HepG2 (cell line): ENCODE measurements at regions not wholly inside any gene's neighbourhood (a gene's known extent, or its start where the extent isn't known, plus 50 kb on each side); places are given as distances from the start of the nearest gene placed in this dataset.

Experiments used
- ATAC-seq: fragments of 200-7000 bp; cut with Tn5 transposase; 3 replicates; pipeline ENCODE4 v1.9.1; 2020; ENCODE audit warnings: mild to moderate bottlenecking, moderate library complexity
- BruUV-seq: library from RNA; stranded (reverse); fragments of 400-500 nt; replicated peaks from 2 replicates; lab custom pipeline; 2021; lab: Mats Ljungman, UMichigan
- CTCF ChIA-PET: fragments of 300-600 bp; formaldehyde crosslinking; extraction: SDS; loops from one replicate; lab custom pipeline; 2021; ENCODE audit warnings: low total read pairs, inconsistent platforms, low intra/inter-chr PET ratio; lab: Yijun Ruan, JAX
- POLR2A ChIA-PET: fragments of 350-600 bp; sonication (Branson Sonifier 250); formaldehyde crosslinking; loops from one replicate; lab custom pipeline; 2020; ENCODE audit warnings: antibody characterized with exemption, inconsistent platforms; lab: Yijun Ruan, JAX
- DNase-seq: peaks from one replicate; pipeline ENCODE4 v3.0.0-alpha.2; 2015; ENCODE audit warnings: low spot score
- FAIRE-seq: peaks from 3 replicates; lab custom pipeline; 2011; peaks lifted over from hg19 to GRCh38; lab: Jason Lieb, UNC
- H2AFZ ChIP-seq: one replicate; pipeline ENCODE4 v1.6.1; 2011; ENCODE audit warnings: low read length, inconsistent platforms
- H3K27ac ChIP-seq: fragments of 300-600 bp; 3 replicates; pipeline ENCODE4 v1.8.0; 2011; ENCODE audit warnings: mixed run types, mild to moderate bottlenecking, mixed read lengths, low read length, inconsistent platforms; ENCODE audit not compliant: insufficient read depth; ENCODE audit errors: extremely low read length
- H3K27me3 ChIP-seq, 2 experiments: fragments of 200-600 bp in 1 of 2; 2 replicates in 1 of 2; 3 replicates in 1 of 2; pipeline versions ENCODE4 v1.6.0 to v1.8.0; 2011; ENCODE audit warnings: low read length in 2 of 2, mild to moderate bottlenecking in 2 of 2, moderate library complexity in 2 of 2, inconsistent platforms in 1 of 2; ENCODE audit not compliant: insufficient read depth in 2 of 2, control insufficient read depth in 1 of 2
- H3K36me3 ChIP-seq, 2 experiments: fragments of 200-600 bp in 1 of 2; replicated peaks in 1 of 2; 2 replicates in 1 of 2; 3 replicates in 1 of 2; pipeline versions ENCODE4 v1.5.1 to v1.8.0; 2011; ENCODE audit warnings: low read length in 2 of 2, inconsistent platforms in 1 of 2; ENCODE audit not compliant: insufficient read depth in 2 of 2, control insufficient read depth in 1 of 2
- H3K4me1 ChIP-seq: 2 replicates; pipeline ENCODE4 v1.5.1; 2012; ENCODE audit warnings: low read length, inconsistent platforms; ENCODE audit not compliant: insufficient read depth
- H3K4me2 ChIP-seq: 2 replicates; pipeline ENCODE4 v1.6.0; 2011; ENCODE audit warnings: low read depth, low read length, inconsistent platforms
- H3K4me3 ChIP-seq, 3 experiments: fragments of 200-600 bp in 1 of 3; sonication (generic), shearing (Covaris generic) in 1 of 3; replicated peaks in 1 of 3; 2 replicates each; pipeline ENCODE4 v1.5.1; 2011 to 2016; ENCODE audit warnings: low read length in 3 of 3, inconsistent platforms in 2 of 3, low read depth in 2 of 3, mild to moderate bottlenecking in 2 of 3, control low read depth in 1 of 3, mixed read lengths in 1 of 3; ENCODE audit not compliant: insufficient read depth in 1 of 3
- H3K79me2 ChIP-seq: one replicate; pipeline ENCODE4 v1.6.1; 2011; ENCODE audit warnings: low read length, inconsistent platforms; ENCODE audit not compliant: insufficient read depth
- H3K9ac ChIP-seq: 2 replicates; pipeline ENCODE4 v1.6.0; 2011; ENCODE audit warnings: mild to moderate bottlenecking, low read depth, low read length, inconsistent platforms; ENCODE audit not compliant: insufficient read depth
- H3K9me3 ChIP-seq: 2 replicates; pipeline ENCODE4 v1.5.1; 2012; ENCODE audit warnings: mild to moderate bottlenecking, low read length
- H4K20me1 ChIP-seq: 2 replicates; pipeline ENCODE4 v1.6.0; 2011; ENCODE audit warnings: inconsistent platforms, mild to moderate bottlenecking, low read length, moderate library complexity; ENCODE audit not compliant: insufficient read depth
- EP300 ChIP-seq, 3 experiments: sonication (generic) in 1 of 3; formaldehyde crosslinking in 1 of 3; IDR thresholded peaks; 2 replicates each; pipeline versions ENCODE4 v1.5.1 to v1.6.1; 2011 to 2020; ENCODE audit warnings: low read depth in 2 of 3, low read length in 2 of 3, borderline replicate concordance in 1 of 3, improper control_type of control experiment in 1 of 3, mild to moderate bottlenecking in 1 of 3, missing genetic modification reagents in 1 of 3, moderate library complexity in 1 of 3
- HDAC1 ChIP-seq: sonication (generic); formaldehyde crosslinking; IDR thresholded peaks from 2 replicates; pipeline ENCODE4 v1.5.1; 2020; ENCODE audit warnings: mild to moderate bottlenecking, missing genetic modification reagents
- MAFG ChIP-seq: sonication (generic); formaldehyde crosslinking; IDR thresholded peaks from 2 replicates; pipeline ENCODE4 v1.5.1; 2020; ENCODE audit warnings: mild to moderate bottlenecking, missing genetic modification reagents
- NFYB ChIP-seq: sonication (generic); formaldehyde crosslinking; IDR thresholded peaks from 2 replicates; pipeline ENCODE4 v1.4.0; 2020; ENCODE audit warnings: missing genetic modification reagents
- PITX1 ChIP-seq: sonication (generic); formaldehyde crosslinking; IDR thresholded peaks from 2 replicates; pipeline ENCODE4 v1.5.1; 2020; ENCODE audit warnings: mild to moderate bottlenecking, missing genetic modification reagents
- RNF2 ChIP-seq: fragments of 450-650 bp; conservative IDR thresholded peaks from 2 replicates; pipeline ENCODE4 v1.6.1; 2016; ENCODE audit warnings: low read depth
- USF2 ChIP-seq, 2 experiments: sonication (generic) in 1 of 2; formaldehyde crosslinking in 1 of 2; IDR thresholded peaks; 2 replicates each; pipeline versions ENCODE4 v1.5.1 to v1.6.1; 2011 to 2020; ENCODE audit warnings: borderline replicate concordance in 1 of 2, low read depth in 1 of 2, low read length in 1 of 2, mild to moderate bottlenecking in 1 of 2, missing genetic modification reagents in 1 of 2, moderate library complexity in 1 of 2
- ZNF121 ChIP-seq: sonication (generic); formaldehyde crosslinking; IDR thresholded peaks from 2 replicates; pipeline ENCODE4 v1.5.0; 2020; ENCODE audit warnings: mild to moderate bottlenecking, missing genetic modification reagents
- ZNF629 ChIP-seq: sonication (generic); formaldehyde crosslinking; conservative IDR thresholded peaks from 2 replicates; pipeline ENCODE4 v1.5.0; 2020; ENCODE audit warnings: missing genetic modification reagents
- ZNF766 ChIP-seq: sonication (generic); formaldehyde crosslinking; IDR thresholded peaks from 2 replicates; pipeline ENCODE4 v1.5.0; 2020; ENCODE audit warnings: missing genetic modification reagents, borderline replicate concordance
- WGBS: methylation state at CpG from one replicate; pipeline ENCODE4 v1.1.6; 2017; ENCODE audit warnings: low lambda C conversion rate; 5-methylcytosine and 5-hydroxymethylcytosine counted together
- in situ Hi-C: cut with HindIII; loops from 2 replicates; pipeline ENCODE4 v1.10.0; 2017; ENCODE audit warnings: low pct_unique_long_range_greater_than_20kb; ENCODE audit not compliant: extremely low pct_ligation_motif_present
- intact Hi-C: fragments of 100-400 bp; cut with micrococcal nuclease; formaldehyde crosslinking; loops from one replicate; pipeline ENCODE4 v1.10.0; 2022; ENCODE audit not compliant: unreplicated experiment
- TF ChIP-seq, protein P1 (sequence below): sonication (generic); formaldehyde crosslinking; IDR thresholded peaks from 2 replicates; pipeline ENCODE4 v1.5.1; 2020; ENCODE audit warnings: missing genetic modification reagents, mild to moderate bottlenecking, borderline replicate concordance
- TF ChIP-seq, protein P2 (sequence below): sonication (generic); formaldehyde crosslinking; IDR thresholded peaks from 2 replicates; pipeline ENCODE4 v1.5.0; 2020; ENCODE audit warnings: missing genetic modification reagents

DNA sequence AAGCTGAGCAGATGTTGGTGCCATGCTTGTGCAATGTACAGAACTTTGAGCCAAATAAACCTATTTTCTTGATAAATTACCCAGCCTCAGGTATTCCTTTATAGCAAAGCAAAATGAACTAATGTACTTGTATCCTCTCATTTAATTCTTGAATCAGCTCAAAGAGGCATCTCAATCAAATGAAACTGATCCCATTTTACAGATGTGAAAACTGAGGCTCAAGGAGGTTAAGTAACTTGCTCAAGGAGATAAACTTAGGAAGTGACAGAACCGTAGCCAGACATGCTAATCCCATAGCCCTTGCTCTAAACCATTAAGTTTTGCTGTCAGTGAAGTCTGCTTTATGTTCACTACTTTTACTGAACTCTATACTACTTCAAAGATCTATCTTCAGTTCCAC, 467.0 kb upstream of the UBE2E3 start:
- CTCF ChIA-PET = no interaction called here
- intact Hi-C loops = no loop called here

GRCh38 chr2:180508458-180508857, 471.9 kb upstream of the UBE2E3 start:
- H3K4me3 ChIP-seq = no peak overlapping the region
- no TSS peak for BruUV-seq
- POLR2A ChIA-PET = no interaction called here
- no peaks in the 10 kb centered on the region for H3K9me3 ChIP-seq
- ATAC-seq (no peak), DNase-seq (no peak), FAIRE-seq (no peak)
- H2AFZ ChIP-seq = no peak overlapping the region
- no peaks in the 10 kb centered on the region for H4K20me1 ChIP-seq
- no peak overlapping the region for H3K4me2 ChIP-seq
- H3K36me3 ChIP-seq = no peaks in the 10 kb centered on the region
- TF ChIP-seq NFYB (CRISPR knock-in tag) = no peak
- TF ChIP-seq, protein P1, sequence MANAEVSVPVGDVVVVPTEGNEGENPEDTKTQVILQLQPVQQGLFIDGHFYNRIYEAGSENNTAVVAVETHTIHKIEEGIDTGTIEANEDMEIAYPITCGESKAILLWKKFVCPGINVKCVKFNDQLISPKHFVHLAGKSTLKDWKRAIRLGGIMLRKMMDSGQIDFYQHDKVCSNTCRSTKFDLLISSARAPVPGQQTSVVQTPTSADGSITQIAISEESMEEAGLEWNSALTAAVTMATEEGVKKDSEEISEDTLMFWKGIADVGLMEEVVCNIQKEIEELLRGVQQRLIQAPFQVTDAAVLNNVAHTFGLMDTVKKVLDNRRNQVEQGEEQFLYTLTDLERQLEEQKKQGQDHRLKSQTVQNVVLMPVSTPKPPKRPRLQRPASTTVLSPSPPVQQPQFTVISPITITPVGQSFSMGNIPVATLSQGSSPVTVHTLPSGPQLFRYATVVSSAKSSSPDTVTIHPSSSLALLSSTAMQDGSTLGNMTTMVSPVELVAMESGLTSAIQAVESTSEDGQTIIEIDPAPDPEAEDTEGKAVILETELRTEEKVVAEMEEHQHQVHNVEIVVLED (CRISPR knock-in tag) = no peak
- TF ChIP-seq, protein P2, sequence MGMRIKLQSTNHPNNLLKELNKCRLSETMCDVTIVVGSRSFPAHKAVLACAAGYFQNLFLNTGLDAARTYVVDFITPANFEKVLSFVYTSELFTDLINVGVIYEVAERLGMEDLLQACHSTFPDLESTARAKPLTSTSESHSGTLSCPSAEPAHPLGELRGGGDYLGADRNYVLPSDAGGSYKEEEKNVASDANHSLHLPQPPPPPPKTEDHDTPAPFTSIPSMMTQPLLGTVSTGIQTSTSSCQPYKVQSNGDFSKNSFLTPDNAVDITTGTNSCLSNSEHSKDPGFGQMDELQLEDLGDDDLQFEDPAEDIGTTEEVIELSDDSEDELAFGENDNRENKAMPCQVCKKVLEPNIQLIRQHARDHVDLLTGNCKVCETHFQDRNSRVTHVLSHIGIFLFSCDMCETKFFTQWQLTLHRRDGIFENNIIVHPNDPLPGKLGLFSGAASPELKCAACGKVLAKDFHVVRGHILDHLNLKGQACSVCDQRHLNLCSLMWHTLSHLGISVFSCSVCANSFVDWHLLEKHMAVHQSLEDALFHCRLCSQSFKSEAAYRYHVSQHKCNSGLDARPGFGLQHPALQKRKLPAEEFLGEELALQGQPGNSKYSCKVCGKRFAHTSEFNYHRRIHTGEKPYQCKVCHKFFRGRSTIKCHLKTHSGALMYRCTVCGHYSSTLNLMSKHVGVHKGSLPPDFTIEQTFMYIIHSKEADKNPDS (CRISPR knock-in tag) = no peak
- no peak for TF ChIP-seq RNF2
- no peak for TF ChIP-seq USF2 (IDR thresholded peaks at IDR 0.05; ENCODE audit: low read depth, low read length)
- no peak for TF ChIP-seq USF2 (CRISPR knock-in tag; IDR thresholded peaks at IDR 0.05; ENCODE audit: borderline replicate concordance)
- no peak for TF ChIP-seq ZNF121 (CRISPR knock-in tag)
- no peak for TF ChIP-seq PITX1 (CRISPR knock-in tag)
- TF ChIP-seq HDAC1 (CRISPR knock-in tag) = no peak
- no peak for TF ChIP-seq MAFG
- H3K27me3 ChIP-seq = no peaks in the 10 kb centered on the region
- no peaks in the 10 kb centered on the region for H3K4me1 ChIP-seq
- H3K27ac ChIP-seq = no peak overlapping the region
- H3K79me2 ChIP-seq = no peaks in the 10 kb centered on the region
- WGBS = 0% methylated on average over 2 of the region's 2 CpGs
- no peak overlapping the region for H3K9ac ChIP-seq
- intact Hi-C loops (no loop called here), in situ Hi-C loops (no loop called here)
- CTCF ChIA-PET = no interaction called here

More for the DNA sequence above, 467.0 kb upstream of the UBE2E3 start:
- no peaks in the 10 kb centered on the region for H3K36me3 ChIP-seq
- TF ChIP-seq ZNF629 (CRISPR knock-in tag) (peak; percentile 62; the same call in 1 of the 2 replicates), ZNF766 (CRISPR knock-in tag) (no peak), EP300 (IDR thresholded peaks at IDR 0.05; ENCODE audit: low read depth in 2 of 2, low read length in 2 of 2) (no peak), EP300 (CRISPR knock-in tag; IDR thresholded peaks at IDR 0.05; ENCODE audit: borderline replicate concordance) (no peak)
- no peak overlapping the region for H2AFZ ChIP-seq
- H3K4me3 ChIP-seq = no peak overlapping the region
- no peak for DNase-seq
- H3K27ac ChIP-seq = no peak overlapping the region
- no peaks in the 10 kb centered on the region for H3K79me2 ChIP-seq
- no peak overlapping the region for H3K9ac ChIP-seq
- no peaks in the 10 kb centered on the region for H3K4me1 ChIP-seq
- in situ Hi-C loops = no loop called here
- ATAC-seq = no peak
- H3K27me3 ChIP-seq = no peaks in the 10 kb centered on the region
- H4K20me1 ChIP-seq = no peaks in the 10 kb centered on the region
- no peak for FAIRE-seq
- WGBS = 0% methylated on average over 1 of the region's 1 CpG
- POLR2A ChIA-PET = no interaction called here
- H3K9me3 ChIP-seq = no peaks in the 10 kb centered on the region
- BruUV-seq = no TSS peak
- no peak overlapping the region for H3K4me2 ChIP-seq
